ENCODE measurements at regions not wholly inside any gene's neighbourhood (a gene's known extent, or its start where the extent isn't known, plus 50 kb on each side); places are given as distances from the start of the nearest gene placed in this dataset.

- no peak for TF ChIP-seq CTCF (IDR thresholded peaks at IDR 0.05)
Measured at GRCh38 chr3:147471741-147472140, 62.6 kb downstream of the ZIC1 start.

GRCh38 chr3:147472846-147473245 is 63.7 kb downstream of the ZIC1 start:
- no peak for TF ChIP-seq CTCF (IDR thresholded peaks at IDR 0.05)

GRCh38 chr3:147483145-147483544 is 74.0 kb downstream of the ZIC1 start:
- TF ChIP-seq CTCF (IDR thresholded peaks at IDR 0.05) = no peak

- TF ChIP-seq CTCF (IDR thresholded peaks at IDR 0.05) = no peak
Measured at GRCh38 chr3:147483578-147483977, 74.4 kb downstream of the ZIC1 start.

DNA sequence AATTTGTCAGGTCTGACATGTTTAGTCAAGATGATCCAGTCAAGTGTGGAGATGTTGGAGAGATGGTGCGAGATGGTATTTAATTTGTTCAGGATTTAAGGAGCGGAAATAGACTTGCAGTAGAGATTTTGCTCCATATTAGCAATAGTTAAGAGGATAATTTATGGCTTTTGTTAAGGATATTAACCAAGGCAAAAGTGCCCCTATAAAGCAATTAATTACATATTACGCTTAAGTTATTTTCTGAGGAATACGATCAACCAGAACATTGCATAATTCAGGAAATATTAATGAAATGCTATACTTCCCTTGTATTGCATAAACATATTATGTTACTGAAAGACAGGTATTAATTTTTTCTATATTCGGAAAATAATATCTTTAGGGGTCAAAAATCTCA is 83.9 kb downstream of the ZIC1 start:
- TF ChIP-seq CTCF (IDR thresholded peaks at IDR 0.05) = no peak

DNA sequence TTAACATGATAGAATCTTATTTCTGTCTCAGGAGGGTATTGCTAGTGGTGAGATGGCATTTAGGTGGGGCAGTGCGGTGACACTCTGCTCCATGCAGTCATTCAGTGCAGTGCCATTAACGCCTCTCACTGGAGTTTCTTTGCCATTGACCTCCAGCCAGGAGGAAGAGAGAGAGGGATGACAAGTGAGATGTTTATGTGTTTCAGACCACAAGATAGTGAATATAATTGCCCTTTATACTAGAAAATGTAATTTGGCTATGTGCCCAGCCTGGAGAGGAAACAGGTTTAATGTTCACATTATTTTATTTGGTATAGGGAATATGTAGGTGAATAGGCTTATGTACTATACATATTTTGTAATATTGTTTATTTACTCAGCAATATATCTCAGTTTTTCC is 84.5 kb downstream of the ZIC1 start:
- no peak for TF ChIP-seq CTCF (IDR thresholded peaks at IDR 0.05)

- no peak for TF ChIP-seq CTCF (IDR thresholded peaks at IDR 0.05)
Measured at GRCh38 chr3:147497286-147497685, 88.1 kb downstream of the ZIC1 start.

DNA sequence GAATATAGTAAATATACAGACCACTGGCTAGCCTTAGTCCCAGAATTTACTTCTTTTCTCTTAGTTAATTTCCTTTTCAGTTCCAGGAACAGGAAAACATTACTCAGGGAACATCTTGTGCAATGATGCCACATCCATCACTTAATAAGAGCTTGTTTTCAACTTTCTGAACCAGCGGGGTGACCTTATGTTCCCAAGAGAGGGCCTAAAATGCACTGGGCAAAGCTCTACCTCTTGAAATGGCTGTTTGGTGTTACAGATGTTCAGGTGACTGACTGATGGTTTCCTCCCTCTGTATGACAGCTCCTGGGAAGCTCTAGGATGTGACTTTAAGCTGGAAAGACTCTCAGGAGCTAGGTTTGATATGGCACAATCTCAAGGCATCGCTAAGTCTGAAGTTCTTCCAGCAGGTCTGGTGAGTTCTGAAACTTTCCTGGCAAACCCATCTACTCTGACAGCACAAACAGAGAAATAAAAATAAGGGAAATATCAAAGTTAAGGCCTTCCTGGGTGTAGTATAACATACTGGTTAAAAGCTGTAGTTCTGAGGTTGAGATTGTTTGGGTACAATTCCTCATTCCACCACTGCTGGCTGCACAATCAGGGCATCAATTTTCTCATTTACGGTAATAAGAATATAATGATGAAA is 98.6 kb downstream of the ZIC1 start:
- no peak for TF ChIP-seq CTCF (IDR thresholded peaks at IDR 0.05)
